Activated CD4-positive, alpha-beta memory T cell treated with anti-CD3 and anti-CD28 coated beads for 36 hours (primary cell): ENCODE measurements at regions not wholly inside any gene's neighbourhood (a gene's known extent, or its start where the extent isn't known, plus 50 kb on each side); places are given as distances from the start of the nearest gene placed in this dataset.

Source experiments
- CTCF ChIA-PET: fragments of 350-600 bp; sonication (Branson Sonifier 250); formaldehyde crosslinking; loops from one replicate; lab custom pipeline; 2021; ENCODE audit warnings: antibody characterized with exemption, inconsistent platforms; lab: Charles Lee
- POLR2A ChIA-PET: fragments of 350-600 bp; sonication (Branson Sonifier 250); formaldehyde crosslinking; loops from one replicate; lab custom pipeline; 2021; ENCODE audit warnings: antibody characterized with exemption; lab: Charles Lee
- DNase-seq: peaks from one replicate; pipeline ENCODE4 v3.0.0-alpha.2; 2020
- H3K27ac Mint-ChIP-seq: one replicate; pipeline ENCODE4 v1.8.0; 2021; ENCODE audit warnings: mixed read lengths
- H3K27me3 Mint-ChIP-seq: one replicate; pipeline ENCODE4 v1.8.0; 2021; ENCODE audit warnings: mixed read lengths
- H3K36me3 Mint-ChIP-seq: one replicate; pipeline ENCODE4 v1.8.0; 2021; ENCODE audit warnings: mixed read lengths
- H3K4me1 Mint-ChIP-seq: one replicate; pipeline ENCODE4 v1.8.0; 2021; ENCODE audit warnings: low read depth, mixed read lengths
- H3K4me3 Mint-ChIP-seq: one replicate; pipeline ENCODE4 v1.8.0; 2021; ENCODE audit warnings: mild to moderate bottlenecking, mixed read lengths
- H3K9me3 Mint-ChIP-seq: one replicate; pipeline ENCODE4 v1.8.0; 2021; ENCODE audit warnings: mixed read lengths
- intact Hi-C: fragments of 100-400 bp; cut with micrococcal nuclease; formaldehyde crosslinking; loops from one replicate; pipeline ENCODE4 v1.15.1; 2023

DNA sequence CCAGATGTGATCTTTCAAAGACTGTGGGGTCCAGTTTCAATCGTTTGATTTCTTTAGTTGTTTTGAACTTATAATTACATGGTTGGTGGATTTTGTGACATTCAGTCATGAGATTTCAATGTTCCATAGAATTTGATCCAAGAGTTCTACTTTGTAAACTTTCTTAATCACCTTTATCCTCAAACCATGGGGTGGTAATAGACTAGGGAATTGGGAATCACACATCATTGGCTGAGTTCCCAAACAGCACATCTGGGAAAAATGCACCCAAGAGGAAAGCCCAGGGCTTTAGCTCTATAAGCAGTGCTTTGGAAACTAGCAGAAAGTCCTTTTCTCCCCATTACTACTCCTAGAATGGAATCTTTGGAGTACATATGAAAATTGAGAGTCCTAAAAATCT, 177.6 kb downstream of the NNT start:
- DNase-seq = no peak
- no peaks in the 10 kb centered on the region for H3K4me1 Mint-ChIP-seq
- H3K4me3 Mint-ChIP-seq = no peak overlapping the region
- H3K36me3 Mint-ChIP-seq = no peaks in the 10 kb centered on the region
- no peak overlapping the region for H3K27ac Mint-ChIP-seq
- H3K9me3 Mint-ChIP-seq = no peaks in the 10 kb centered on the region
- ChIA-PET POLR2A (no interaction called here), CTCF (no interaction called here)
- H3K27me3 Mint-ChIP-seq = peaks cover 2% of the 10 kb centered on the region
- intact Hi-C loops = no loop called here

GRCh38 chr5:43774881-43775399, 172.0 kb downstream of the NNT start:
- POLR2A ChIA-PET = no interaction called here
- H3K9me3 Mint-ChIP-seq = no peaks in the 10 kb centered on the region
- H3K27me3 Mint-ChIP-seq = peaks cover 1% of the 10 kb centered on the region

DNA sequence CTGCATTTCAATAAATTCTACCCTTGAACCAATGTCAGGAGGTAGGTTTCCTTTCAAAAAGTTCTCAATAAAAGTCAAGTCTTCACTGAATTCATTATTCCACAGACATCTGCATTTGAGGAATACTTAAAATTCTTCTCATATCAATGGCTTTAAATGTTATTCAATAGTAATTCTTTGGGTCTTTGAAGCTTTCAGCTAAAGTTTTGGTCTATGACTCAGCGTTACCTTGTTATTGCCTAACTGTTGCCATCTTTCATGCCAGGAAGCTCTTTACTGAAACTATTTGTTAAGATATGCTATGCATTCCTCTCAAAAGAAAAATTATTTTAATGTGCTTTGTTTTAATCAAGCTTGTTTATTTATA, 170.5 kb downstream of the NNT start:
- Mint-ChIP-seq H3K27me3 (peaks cover under 1% of the 10 kb centered on the region), H3K4me1 (peaks cover 4% of the 10 kb centered on the region), H3K9me3 (no peaks in the 10 kb centered on the region), H3K36me3 (no peaks in the 10 kb centered on the region), H3K4me3 (no peak overlapping the region), H3K27ac (no peak overlapping the region)
- no peak for DNase-seq
- POLR2A ChIA-PET = no interaction called here
- CTCF ChIA-PET = no interaction called here
- intact Hi-C loops = no loop called here

More at GRCh38 chr5:43774881-43775399, 172.0 kb downstream of the NNT start:
- H3K4me3 Mint-ChIP-seq = no peak overlapping the region
- no peak overlapping the region for H3K27ac Mint-ChIP-seq
- no peaks in the 10 kb centered on the region for H3K36me3 Mint-ChIP-seq
- CTCF ChIA-PET = no interaction called here
- DNase-seq = no peak
- intact Hi-C loops = no loop called here
- peaks cover 4% of the 10 kb centered on the region for H3K4me1 Mint-ChIP-seq

- Mint-ChIP-seq H3K4me3 (no peak overlapping the region), H3K9me3 (no peaks in the 10 kb centered on the region), H3K27ac (no peak overlapping the region), H3K27me3 (peaks cover 2% of the 10 kb centered on the region), H3K36me3 (no peaks in the 10 kb centered on the region), H3K4me1 (peaks cover 4% of the 10 kb centered on the region)
- POLR2A ChIA-PET = no interaction called here
- CTCF ChIA-PET = no interaction called here
- intact Hi-C loops = no loop called here
- DNase-seq = no peak
Observed at GRCh38 chr5:43772764-43773477, 169.9 kb downstream of the NNT start.

GRCh38 chr5:43772458-43772763, 169.4 kb downstream of the NNT start:
- DNase-seq = no peak
- Mint-ChIP-seq H3K9me3 (no peaks in the 10 kb centered on the region), H3K4me1 (peaks cover 4% of the 10 kb centered on the region), H3K4me3 (no peak overlapping the region), H3K27me3 (peaks cover 3% of the 10 kb centered on the region), H3K36me3 (no peaks in the 10 kb centered on the region), H3K27ac (no peak overlapping the region)
- CTCF ChIA-PET = no interaction called here
- intact Hi-C loops = no loop called here
- POLR2A ChIA-PET = no interaction called here

DNA sequence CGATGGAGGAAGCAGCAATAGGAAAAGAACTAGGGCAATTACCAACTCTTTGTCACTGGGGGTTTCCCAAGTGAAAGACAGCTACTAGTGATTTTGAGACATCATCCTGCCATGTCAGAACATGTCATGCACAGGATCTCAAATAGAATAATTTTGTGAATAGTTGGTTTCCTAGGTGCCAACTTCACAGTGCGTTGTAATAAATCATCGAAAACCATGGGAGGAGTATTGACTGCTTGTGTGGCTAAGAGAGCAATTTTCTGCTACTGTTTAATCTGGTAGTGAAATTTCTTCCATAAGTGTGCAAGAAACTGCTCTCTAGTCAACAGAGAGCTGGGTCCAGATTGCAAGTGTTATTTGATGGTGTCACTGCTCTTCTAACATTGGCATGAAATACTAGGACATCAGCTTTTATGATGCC, 168.6 kb downstream of the NNT start:
- no peak overlapping the region for H3K27ac Mint-ChIP-seq
- intact Hi-C loops = no loop called here
- no peaks in the 10 kb centered on the region for H3K36me3 Mint-ChIP-seq
- H3K27me3 Mint-ChIP-seq = peaks cover 3% of the 10 kb centered on the region
- POLR2A ChIA-PET = no interaction called here
- no peak for DNase-seq
- CTCF ChIA-PET = no interaction called here
- no peak overlapping the region for H3K4me3 Mint-ChIP-seq
- H3K9me3 Mint-ChIP-seq = no peaks in the 10 kb centered on the region
- peaks cover 4% of the 10 kb centered on the region for H3K4me1 Mint-ChIP-seq

- ChIA-PET POLR2A (no interaction called here), CTCF (no interaction called here)
- Mint-ChIP-seq H3K9me3 (no peaks in the 10 kb centered on the region), H3K4me1 (peaks cover 4% of the 10 kb centered on the region), H3K4me3 (no peak overlapping the region), H3K36me3 (no peaks in the 10 kb centered on the region), H3K27ac (no peak overlapping the region), H3K27me3 (peaks cover 3% of the 10 kb centered on the region)
- intact Hi-C loops = no loop called here
- DNase-seq = no peak
Observed at GRCh38 chr5:43769571-43770355, 166.8 kb downstream of the NNT start.
